ENCODE measurements at regions not wholly inside any gene's neighbourhood (a gene's known extent, or its start where the extent isn't known, plus 50 kb on each side); places are given as distances from the start of the nearest gene placed in this dataset.

DNA sequence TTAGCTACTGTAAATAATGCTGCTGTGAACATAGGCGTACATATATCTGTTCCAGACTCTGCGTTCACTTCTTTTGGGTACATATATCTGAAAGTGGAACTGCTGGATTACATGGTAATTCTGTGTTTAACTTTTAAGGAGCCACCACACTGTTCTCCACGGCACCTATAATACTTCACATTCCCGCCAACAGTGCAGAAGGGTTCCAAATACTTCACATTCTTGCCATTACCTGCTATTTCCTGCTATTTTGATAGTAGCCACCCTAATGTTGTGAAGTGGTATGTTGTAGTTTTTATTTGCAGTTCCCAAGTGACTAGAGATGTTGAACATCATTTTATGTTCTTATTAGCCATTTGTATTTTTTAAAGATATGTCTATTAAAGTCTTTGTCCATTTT is 377.4 kb upstream of the SLC10A2 start:
- DNase-seq (ENCODE audit: low spot score) = no peak
- TF ChIP-seq, protein P1, sequence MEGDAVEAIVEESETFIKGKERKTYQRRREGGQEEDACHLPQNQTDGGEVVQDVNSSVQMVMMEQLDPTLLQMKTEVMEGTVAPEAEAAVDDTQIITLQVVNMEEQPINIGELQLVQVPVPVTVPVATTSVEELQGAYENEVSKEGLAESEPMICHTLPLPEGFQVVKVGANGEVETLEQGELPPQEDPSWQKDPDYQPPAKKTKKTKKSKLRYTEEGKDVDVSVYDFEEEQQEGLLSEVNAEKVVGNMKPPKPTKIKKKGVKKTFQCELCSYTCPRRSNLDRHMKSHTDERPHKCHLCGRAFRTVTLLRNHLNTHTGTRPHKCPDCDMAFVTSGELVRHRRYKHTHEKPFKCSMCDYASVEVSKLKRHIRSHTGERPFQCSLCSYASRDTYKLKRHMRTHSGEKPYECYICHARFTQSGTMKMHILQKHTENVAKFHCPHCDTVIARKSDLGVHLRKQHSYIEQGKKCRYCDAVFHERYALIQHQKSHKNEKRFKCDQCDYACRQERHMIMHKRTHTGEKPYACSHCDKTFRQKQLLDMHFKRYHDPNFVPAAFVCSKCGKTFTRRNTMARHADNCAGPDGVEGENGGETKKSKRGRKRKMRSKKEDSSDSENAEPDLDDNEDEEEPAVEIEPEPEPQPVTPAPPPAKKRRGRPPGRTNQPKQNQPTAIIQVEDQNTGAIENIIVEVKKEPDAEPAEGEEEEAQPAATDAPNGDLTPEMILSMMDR (IDR thresholded peaks at IDR 0.05; ENCODE audit: borderline replicate concordance, control extremely low read depth, extremely low read depth, insufficient read depth, missing control alignments) = no peak
- in situ Hi-C loops (cut with MboI; ENCODE audit: low sequenced_read_pairs, unreplicated experiment) = no loop called here

DNA sequence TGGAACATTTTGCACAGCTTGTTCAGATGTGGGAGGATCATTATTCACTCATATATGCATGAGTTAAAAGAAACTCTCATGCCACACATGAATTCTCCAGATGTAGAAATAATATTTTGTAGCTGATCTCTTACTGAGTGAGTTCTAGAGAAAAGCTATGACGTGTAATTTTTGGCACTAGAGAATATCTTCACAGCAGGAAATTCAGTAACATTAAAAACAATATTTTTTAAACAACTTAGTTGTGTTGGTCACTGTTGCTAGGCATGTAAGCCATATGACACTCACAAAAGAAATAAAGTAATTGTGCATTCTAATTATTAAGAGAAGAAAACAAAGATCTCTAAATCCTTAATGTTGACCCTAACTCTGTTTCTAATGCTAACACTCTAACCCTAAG is 371.4 kb upstream of the SLC10A2 start:
- DNase-seq (ENCODE audit: low spot score) = no peak
- TF ChIP-seq, protein P1 (IDR thresholded peaks at IDR 0.05; ENCODE audit: borderline replicate concordance, control extremely low read depth, extremely low read depth, insufficient read depth, missing control alignments) = no peak
- in situ Hi-C loops (cut with MboI; ENCODE audit: low sequenced_read_pairs, unreplicated experiment) = no loop called here

DNA sequence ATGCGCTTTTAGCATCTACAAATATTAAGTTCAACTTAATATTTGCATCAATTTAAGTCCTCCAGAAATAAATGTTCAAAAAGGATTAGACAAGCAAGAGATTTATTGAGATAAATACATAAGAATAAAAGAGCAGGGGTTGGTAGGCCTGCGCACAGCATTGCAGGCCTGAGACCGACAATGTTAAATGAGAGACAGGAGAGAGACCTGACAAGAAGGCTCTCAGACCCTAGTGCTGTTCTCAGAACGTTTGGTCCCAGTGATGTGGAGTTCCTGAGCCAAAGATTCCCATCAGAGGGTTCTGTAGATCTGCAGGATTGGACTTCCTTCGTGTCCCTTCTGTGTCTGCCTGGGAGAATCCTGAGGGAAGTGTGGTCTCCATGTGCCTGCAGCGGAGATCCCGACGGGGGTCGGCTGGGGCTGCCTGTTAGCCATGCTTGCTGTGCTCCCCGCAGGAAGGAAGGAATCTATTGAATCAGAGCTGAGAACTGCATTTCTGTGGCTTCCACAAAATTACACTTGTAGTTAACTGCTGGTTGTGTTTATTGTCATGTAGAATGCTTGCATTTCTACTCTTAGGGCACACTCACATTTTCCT is 369.9 kb upstream of the SLC10A2 start:
- TF ChIP-seq, protein P1 (IDR thresholded peaks at IDR 0.05; ENCODE audit: borderline replicate concordance, control extremely low read depth, extremely low read depth, insufficient read depth, missing control alignments) = no peak
- in situ Hi-C loops (cut with MboI; ENCODE audit: low sequenced_read_pairs, unreplicated experiment) = no loop called here
- DNase-seq (ENCODE audit: low spot score) = no peak

DNA sequence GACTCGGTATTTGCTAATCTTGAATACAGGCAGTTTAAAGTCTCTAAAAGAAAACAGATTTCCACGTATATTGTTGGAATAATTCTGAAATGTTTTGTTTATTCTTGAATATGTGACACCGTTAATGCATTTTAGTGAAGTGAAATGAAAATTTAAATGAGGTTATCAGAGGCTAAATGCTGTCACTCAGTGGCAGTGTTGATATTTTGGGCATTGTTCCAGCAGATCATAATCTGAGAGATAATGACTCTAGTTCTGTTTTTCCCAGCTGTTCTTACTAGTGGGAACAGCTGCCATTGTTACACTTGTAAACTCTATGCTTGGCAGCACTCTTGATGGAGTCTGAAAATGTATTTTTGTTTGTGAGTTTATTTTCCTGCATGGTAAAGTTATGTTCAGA is 365.6 kb upstream of the SLC10A2 start:
- DNase-seq (ENCODE audit: low spot score) = no peak
- in situ Hi-C loops (cut with MboI; ENCODE audit: low sequenced_read_pairs, unreplicated experiment) = no loop called here
- TF ChIP-seq, protein P1 (IDR thresholded peaks at IDR 0.05; ENCODE audit: borderline replicate concordance, control extremely low read depth, extremely low read depth, insufficient read depth, missing control alignments) = no peak

DNA sequence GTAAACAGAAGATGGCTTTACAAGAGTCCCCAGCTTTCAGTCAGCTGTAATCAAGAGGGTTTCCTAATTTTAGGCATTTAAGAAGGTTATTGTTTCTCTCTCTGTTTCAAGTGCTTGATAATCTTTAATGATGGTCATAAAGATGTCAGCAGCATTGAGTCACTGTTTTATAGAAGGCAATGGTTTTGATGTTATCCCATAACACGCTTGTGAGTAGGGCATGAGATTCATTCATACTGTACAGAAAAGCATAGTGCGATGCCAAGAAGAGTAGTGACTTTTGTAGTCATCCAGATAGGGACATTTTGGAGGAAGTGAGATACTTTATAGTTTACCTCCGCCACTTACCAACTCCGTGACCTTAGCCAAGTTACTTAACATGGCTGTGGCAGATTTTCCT is 364.2 kb upstream of the SLC10A2 start:
- TF ChIP-seq, protein P1 (IDR thresholded peaks at IDR 0.05; ENCODE audit: borderline replicate concordance, control extremely low read depth, extremely low read depth, insufficient read depth, missing control alignments) = no peak
- in situ Hi-C loops (cut with MboI; ENCODE audit: low sequenced_read_pairs, unreplicated experiment) = no loop called here
- no peak for DNase-seq (ENCODE audit: low spot score)

DNA sequence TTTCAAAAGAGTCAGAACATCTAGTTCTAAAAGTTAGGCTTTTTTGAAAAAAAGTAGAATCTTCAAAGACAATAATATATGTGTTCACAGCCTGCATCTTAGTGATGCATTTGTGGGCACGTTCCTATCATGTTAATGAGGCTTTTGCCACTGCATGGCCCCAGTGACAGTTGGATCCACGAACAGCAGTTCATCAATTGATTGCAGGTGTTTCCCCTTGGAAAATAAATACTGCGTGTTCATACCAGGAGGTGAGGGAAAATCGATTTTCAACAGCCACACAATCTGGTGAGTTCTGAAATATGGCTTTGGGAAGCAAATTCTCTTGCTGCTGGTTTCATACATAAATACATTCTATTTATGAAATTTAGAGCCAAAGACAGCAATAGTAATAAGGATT is 343.8 kb upstream of the SLC10A2 start:
- DNase-seq (ENCODE audit: low spot score) = no peak
- TF ChIP-seq, protein P1 (IDR thresholded peaks at IDR 0.05; ENCODE audit: borderline replicate concordance, control extremely low read depth, extremely low read depth, insufficient read depth, missing control alignments) = no peak
- in situ Hi-C loops (cut with MboI; ENCODE audit: low sequenced_read_pairs, unreplicated experiment) = no loop called here

All from GM13976 (cell line).